PFSK-1 (cell line): ENCODE measurements at regions not wholly inside any gene's neighbourhood (a gene's known extent, or its start where the extent isn't known, plus 50 kb on each side); places are given as distances from the start of the nearest gene placed in this dataset.

Experiments used
- POLR2AphosphoS5 ChIP-seq: IDR thresholded peaks from 2 replicates; pipeline ENCODE4 v1.6.1; 2012; ENCODE audit warnings: low read depth, mild to moderate bottlenecking, control low read depth, low read length, moderate library complexity
- REST ChIP-seq, 2 experiments: IDR thresholded peaks; 2 replicates each; pipeline versions ENCODE4 v1.6.1 to v1.8.0; 2011 to 2012; ENCODE audit warnings: low read depth in 2 of 2, low read length in 2 of 2, control low read depth in 1 of 2, inconsistent platforms in 1 of 2, mild to moderate bottlenecking in 1 of 2, moderate library complexity in 1 of 2; ENCODE audit not compliant: insufficient read depth in 1 of 2
- SIN3A ChIP-seq: IDR thresholded peaks from 2 replicates; pipeline ENCODE4 v1.6.1; 2012; ENCODE audit warnings: mild to moderate bottlenecking, low read length, moderate library complexity, borderline replicate concordance; ENCODE audit not compliant: insufficient read depth

- TF ChIP-seq POLR2AphosphoS5 (no peak), SIN3A (no peak), REST (IDR thresholded peaks at IDR 0.05; ENCODE audit: insufficient read depth in 1 of 2, low read depth in 2 of 2, low read length in 2 of 2) (no peak)
Observed at GRCh38 chr11:128283451-128283850, 303.9 kb downstream of the ETS1 start.
